Posterior cingulate gyrus (tissue), 11 donors: ENCODE measurements at regions not wholly inside any gene's neighbourhood (a gene's known extent, or its start where the extent isn't known, plus 50 kb on each side); places are given as distances from the start of the nearest gene placed in this dataset.
A peak's percentile ranks its signal among the peaks of the same experiment; 100 is the strongest.

Experiments
- DNase-seq, 10 donors: peaks; one replicate each; pipeline versions ENCODE4 v3.0.0 to v3.0.0-alpha.2; 2020 to 2021; ENCODE audit warnings: mixed read lengths in 3 of 10
- intact Hi-C: fragments of 100-400 bp; cut with DNase I; formaldehyde crosslinking; loops from one replicate; pipeline ENCODE4 v1.15.1; 2023

DNA sequence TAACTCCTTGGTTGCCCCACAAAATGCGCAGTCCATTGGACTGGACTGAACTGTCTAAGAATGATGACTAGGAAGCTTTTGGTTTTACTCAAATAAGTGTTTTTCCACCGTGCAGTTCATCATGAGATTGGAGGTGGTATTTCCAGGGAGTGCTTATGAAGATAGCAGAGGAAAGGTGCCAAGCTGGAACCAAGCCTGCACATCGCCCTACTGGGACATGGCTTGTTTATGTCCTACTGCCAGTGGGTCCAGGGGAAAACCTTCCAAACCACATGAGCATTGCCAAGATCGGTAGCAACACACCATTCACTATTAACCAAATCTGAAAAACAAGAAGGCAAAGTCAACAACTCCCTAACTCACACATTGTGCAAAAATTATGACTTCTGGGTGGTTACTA lies 54.7 kb upstream of the DSCAM start:
- DNase-seq, result peak in 1 of 10 donors; percentile 7
- intact Hi-C loops, result no loop called here

DNA sequence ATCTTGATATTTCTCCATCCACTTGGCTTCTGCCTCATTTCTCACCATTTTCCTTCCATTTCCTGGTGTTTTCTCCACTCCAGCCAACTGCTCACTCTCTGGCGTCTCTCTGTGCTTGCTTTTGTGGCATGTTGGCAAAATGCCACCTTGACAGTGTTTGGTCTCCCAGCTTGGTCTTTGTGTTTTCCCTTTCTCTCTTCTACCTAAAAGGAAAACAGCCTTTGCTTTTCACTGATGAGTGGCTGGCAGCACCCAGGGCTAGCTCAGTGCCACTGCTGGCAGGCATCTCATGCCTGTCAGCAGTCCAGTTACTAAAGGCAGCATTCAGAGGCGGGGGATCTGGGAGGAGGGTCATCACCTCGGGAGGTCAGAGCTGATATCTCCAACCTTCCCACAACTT lies 55.3 kb upstream of the DSCAM start:
- intact Hi-C loops, result no loop called here
- peak in 8 of 10 donors; percentile 15 to 77 (median 28) for DNase-seq

DNA sequence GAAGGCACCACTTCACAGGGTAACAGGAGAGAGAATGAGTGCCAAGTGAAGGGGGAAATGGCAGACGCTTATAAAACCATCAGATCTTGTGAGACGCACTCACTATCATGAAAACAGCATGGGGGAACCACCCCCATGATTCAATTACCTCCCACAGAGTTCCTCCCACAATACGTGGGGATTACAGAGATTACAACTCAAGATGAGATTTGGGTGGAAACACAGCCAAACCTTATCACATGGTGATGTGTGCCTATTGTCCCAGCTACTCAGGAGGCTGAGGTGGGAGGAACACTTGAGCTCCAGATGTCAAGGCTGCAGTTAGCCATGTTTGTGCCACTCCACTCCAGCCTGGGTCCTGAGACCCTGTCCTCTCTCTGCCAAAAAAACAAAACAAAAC lies 56.0 kb upstream of the DSCAM start:
- DNase-seq, result no peak
- intact Hi-C loops, result no loop called here

DNA sequence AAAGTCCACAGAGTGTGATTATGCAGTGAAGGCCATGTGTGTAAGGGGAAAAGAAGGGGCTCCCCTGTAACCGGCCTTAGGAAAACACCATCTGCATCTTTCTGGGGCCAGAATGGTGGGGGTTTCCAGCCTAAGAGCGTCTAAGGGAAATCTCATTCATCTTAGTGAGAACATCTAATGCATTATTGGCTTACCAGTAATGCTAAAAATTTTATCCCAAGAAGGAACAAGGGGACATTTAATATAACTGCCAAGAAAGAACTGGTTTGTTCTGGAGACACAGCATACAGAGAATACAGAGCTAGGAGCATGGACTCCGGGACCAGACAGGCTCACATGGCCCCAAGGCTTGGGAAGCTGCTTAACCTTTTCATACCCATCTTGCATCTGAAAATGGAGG lies 58.3 kb upstream of the DSCAM start:
- DNase-seq, result no peak
- intact Hi-C loops, result no loop called here

DNA sequence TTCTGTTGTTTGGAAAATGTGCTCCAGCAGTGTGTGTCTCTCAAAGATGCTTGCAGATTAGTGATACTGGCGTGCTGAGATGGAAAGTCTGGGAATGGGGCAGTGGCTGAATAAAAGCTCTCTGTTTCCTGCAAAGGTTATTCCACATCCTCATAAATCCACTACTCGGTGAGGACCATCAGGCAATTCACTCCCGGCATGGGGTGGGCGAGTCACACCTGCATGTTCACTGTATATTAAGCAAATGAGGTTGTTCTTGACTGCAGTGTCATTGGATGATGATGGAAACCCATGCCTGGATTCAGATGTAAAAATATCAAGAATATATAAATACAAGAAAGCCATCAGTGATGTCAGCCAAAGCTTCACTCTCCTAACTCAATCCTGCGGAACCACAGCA lies 65.4 kb upstream of the DSCAM start:
- DNase-seq, result no peak

DNA sequence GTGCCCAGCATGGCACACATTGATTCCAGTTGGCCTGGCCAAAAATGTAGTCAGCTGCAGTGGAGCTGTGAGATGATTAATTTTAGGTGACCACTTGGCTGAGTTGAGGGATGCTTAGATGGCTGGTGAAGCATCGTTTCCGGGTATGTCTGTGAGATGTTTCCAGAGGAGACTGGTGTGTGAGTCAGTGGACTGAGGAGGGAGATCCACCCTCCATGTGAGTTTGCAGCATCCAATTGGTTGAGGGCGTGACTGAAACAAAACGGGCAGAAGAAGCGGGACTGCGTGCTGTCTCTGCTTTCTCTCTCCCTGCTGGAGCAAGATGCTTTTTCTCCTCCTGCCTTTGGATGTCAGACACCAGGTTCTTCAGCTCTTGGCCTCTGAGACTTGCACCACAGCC lies 68.2 kb upstream of the DSCAM start:
- no peak for DNase-seq
- intact Hi-C loops, result no loop called here

More for the DNA sequence above, 65.4 kb upstream of the DSCAM start:
- intact Hi-C loops, result no loop called here

DNA sequence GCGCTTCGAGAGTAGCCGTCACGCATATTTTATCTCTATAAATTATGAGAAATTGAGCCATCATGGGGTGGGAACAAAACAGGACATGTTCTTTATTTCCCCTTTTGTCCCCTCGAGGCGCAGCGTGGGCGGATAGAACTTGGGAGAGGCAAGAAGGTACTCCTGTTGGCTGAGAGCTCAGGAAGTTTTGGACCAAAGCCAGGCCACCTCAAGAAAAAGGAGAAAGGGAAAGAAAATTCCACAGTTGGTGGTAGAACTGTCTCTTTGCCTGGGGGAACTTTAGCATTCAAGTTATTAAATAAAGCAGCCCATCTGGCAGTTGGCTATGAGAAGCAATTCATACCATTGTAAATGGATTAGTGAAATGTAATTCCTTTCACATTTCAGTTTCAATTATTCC lies 76.4 kb upstream of the DSCAM start:
- DNase-seq, result no peak
- intact Hi-C loops, result no loop called here

DNA sequence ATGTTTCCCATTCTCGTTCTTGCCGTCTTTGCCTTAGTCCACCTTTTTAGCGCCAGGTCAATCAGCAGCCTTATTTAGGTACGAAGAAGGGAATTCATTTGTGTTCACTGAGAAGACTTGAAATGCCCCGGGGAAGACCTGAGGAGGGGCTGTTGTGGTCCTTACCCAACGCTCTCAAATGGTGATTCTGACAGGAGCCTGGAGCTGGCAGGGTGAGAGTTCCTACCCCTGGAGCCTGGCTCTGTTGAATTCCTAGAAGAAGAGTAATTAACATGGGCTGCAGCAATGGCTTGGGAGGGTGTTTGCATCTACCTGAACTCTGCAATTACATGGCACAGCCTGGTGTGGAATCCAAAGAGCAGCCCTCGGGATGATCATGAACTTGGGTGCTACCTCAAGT lies 76.9 kb upstream of the DSCAM start:
- no peak for DNase-seq
- intact Hi-C loops, result no loop called here

DNA sequence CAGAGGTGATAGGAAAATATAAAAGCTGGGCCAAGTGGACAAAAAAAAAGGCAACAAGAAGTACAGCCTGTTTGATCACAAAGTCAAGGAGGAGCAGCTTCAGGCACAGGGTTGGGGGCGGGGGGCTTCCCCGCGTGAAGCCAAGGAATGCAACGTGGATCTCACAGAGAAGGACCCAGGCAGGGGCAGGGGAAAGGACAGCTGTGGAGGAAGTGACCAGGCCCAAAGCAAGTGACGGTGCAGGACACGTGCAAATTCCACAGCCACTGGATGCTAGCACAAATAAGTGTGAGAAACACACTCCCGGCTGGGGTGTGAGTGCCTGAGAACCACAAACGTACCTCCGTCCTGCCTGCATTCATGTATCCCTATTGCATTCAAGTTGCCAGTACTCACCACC lies 77.7 kb upstream of the DSCAM start:
- intact Hi-C loops, result no loop called here
- DNase-seq, result no peak

DNA sequence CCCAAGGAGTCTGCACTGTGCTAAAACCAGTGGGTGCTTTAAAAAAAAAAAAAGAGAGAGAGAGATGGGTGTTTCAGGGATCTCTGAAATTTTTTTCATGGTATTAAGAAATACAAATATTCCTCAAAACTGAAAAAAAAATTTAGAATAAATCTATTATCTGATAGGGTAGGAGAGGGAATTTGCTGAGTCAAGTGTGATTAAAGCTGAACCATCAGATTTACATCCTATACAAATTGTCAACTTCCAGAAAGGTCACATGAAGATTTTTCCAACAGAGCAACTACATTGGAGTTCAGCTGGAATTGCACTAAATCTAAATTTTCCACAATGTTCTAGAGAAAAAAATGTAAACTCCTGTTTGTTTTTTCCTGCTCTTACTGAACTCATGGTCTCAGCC lies 79.3 kb upstream of the DSCAM start:
- no peak for DNase-seq
- intact Hi-C loops, result no loop called here

DNA sequence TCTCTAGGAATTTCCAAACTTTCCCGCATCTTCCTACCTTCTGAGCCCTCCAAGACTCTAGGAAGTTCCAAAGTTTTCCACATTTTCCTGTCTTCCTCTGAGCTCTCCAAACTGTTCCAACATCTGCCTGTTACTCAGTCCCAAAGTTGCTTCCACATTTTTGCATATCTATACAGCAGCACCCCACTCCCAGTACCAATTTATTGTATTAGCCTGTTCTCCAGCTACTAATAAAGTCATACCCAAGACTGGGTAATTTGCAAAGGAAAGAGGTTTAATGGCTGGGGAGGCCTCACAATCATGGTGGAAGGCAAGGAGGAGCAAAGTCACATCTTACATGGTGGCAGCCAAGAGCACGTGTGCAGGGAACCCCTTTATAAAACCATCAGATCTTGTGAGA lies 82.9 kb upstream of the DSCAM start:
- no peak for DNase-seq
- intact Hi-C loops, result no loop called here

DNA sequence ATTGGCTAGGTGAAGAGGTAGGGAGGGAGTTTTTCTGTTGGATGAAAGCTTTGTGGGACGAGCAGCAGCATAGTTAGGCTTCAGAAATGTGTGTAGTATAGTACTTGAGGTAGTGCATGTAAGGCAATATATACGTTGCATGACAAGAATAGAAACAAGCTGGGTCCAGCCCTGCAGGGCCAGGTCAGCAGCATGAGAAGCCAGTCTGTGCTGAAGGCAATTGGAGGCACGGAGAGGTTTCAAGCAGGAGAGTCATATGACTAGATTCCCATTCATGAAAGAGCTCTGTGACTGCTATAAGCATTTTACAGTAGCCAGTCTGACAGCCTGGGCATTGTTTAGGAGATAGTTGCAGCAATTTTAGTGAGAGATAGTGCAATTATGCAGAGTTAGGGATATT lies 84.2 kb upstream of the DSCAM start:
- intact Hi-C loops, result no loop called here

DNA sequence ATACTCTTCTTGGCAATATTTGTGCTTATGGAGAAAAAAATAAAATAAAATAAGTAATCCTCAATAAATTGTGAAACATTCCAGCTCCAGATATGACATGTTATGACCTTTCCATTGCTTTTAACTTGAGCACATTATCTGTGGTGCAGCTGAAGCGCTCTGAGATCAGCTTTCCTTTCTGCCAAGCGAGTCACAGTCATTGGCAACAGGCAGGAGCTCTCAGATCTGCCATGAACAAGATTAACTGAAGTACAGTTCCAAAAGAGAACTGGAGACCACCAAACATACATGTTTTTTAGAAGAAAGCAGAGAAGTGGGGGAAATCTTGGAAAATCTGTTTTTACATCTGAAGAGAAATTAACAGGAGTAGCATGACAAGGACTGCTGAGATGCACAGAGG lies 89.2 kb upstream of the DSCAM start:
- intact Hi-C loops, result no loop called here
- no peak for DNase-seq

More for the DNA sequence above, 84.2 kb upstream of the DSCAM start:
- DNase-seq, result no peak

DNA sequence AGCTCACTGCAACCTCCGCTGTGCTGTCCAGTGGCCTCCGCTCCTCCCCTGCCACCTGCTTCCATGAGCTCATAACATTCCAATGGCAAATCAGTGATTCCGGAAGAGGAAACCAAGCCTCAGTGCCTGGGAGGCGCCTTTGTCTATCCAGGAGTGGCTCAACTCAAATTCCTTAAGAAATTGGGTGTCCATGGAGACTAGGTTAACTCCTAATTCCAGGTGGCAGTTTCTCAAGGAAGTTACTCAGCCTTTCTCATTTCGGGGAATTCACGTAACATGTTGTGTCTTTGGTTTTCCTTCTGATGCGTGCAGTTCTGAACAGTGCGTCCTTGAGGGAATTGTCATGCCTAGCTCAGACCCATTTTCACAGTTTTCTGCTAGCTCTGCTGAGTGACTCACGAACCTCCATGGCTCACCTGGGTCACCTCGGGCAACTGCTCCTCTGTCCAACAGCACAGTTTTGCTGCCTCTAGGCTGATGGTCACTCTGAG lies 89.9 kb upstream of the DSCAM start:
- no peak for DNase-seq
- intact Hi-C loops, result no loop called here

DNA sequence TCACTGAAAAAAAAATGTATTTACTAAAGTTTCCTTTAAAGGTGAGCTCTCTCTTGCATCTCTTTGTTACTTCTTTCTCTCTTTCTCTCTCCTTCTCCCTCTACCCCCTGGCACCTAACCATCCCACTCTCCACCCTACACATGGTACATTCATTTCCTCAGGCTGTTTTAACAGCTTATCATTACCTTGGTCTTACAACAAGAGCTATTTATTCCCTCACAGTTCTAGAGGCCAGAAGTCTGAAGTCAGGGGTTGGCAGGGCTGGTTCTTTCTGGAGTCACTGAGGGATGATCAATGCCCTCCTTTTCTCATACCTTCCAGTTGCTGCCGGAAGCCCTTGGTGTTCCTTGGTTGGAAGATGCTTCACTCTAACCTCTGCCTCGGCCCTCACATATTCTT lies 91.1 kb upstream of the DSCAM start:
- intact Hi-C loops, result no loop called here
- DNase-seq, result no peak

DNA sequence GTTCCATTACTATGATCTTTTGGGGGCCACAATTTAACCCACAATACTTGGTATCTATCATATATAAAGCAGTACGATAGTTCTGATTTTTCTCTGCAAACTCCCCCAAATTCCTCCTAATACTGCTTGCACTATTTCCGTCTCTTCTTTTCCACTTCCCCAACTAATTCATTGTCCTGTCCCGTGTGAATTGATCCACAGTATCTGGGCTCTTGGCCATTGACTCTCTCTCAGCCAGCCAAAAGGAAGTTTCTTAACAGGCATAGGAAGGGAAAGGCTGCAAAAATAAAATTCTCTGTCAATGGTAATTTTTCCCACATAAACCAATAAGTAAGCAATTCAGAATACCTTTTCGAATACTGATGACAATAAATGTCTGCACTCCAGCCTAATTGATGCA lies 91.7 kb upstream of the DSCAM start:
- intact Hi-C loops, result no loop called here
- no peak for DNase-seq

DNA sequence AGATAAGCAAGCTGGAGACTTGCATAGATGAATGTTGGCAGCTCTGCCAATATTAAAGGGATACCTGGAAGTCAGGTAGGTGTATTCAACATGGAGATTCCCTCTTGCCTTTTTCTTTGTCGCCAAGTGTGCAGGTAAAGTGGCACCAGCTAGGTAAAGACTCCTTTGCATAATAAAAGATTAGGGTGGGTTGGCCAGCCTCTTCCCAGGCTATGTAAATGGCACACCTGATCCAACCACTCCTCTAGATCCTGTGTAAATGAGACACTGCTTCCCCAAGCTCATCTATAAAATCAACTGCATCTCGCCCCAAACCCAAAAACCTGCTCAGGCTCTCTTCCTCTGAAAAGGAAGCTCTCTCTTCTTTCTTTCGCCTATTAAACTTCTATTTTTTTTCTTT lies 100.8 kb upstream of the DSCAM start:
- intact Hi-C loops, result no loop called here
- DNase-seq, result no peak

DNA sequence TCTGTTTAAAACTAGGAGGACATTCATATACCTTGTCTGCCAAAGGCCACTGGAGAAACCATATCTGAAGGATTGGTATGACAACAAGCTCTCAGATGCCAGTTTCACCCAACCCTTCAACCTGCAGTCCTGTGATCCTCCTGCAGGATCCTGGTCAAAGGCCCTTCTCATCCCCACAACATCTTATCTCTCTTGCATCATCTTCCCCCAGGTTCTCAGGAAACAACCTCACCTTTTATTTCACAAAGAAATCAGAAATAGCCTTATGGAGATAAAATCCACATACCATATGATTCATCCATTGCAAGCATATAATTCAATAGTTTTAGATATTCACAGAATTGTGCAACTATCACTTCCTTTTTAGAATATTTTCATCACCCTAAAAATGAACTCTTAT lies 104.0 kb upstream of the DSCAM start:
- DNase-seq, result no peak
- intact Hi-C loops, result no loop called here

DNA sequence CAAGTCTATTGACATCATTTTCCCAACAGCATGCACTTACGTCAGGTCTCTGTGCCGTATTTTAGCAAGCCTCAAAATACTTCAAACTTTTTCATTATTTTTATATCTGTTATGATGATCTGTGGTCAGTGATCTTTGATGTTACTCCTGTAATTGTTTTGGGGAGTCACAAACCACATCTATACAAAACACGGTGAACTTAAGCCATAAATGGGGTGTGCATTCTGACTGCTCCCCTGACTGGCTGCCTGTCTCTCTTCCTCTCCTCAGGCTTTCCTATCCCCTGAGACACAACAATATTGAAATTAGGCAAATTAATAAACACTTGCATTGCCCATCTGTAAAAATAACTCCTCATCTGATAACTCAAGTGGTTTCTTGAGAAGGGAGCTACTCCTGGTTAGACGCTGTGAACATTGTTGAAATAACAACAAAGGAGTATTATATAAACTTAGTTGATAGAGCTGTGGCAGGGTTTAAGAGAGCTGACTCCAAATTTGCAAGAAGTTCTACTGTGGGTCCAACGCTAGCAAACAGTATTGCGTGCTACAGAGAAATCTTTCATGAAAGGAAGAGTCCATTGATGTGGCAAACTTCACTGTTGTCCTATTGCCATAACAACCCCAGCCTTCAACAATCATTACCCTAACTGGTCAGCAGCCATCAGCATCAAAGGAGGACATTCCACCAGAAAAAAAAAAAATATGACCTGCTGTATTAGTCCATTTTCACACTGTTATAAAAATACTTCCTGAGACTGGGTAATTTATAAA lies 105.8 kb upstream of the DSCAM start:
- DNase-seq, result no peak
- intact Hi-C loops, result no loop called here

DNA sequence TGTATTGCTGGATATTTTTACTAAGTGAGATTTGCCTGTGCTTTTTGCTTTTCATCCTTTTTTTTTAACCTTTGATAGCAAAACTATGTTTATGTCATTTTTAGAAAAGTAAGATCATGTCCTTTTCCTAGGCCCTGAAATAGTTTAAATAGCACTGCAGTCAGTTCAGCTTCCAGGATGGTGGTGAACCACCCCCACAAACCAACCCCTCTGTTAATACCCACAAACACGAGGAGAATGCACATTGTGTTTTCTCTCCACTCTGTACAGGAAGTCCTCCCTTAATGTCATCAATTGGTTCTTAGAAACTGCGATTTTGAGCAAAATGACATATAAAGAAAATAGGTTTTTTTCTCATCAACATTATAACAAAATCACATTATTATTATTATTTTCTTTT lies 117.7 kb upstream of the DSCAM start:
- intact Hi-C loops, result no loop called here
- DNase-seq, result no peak

DNA sequence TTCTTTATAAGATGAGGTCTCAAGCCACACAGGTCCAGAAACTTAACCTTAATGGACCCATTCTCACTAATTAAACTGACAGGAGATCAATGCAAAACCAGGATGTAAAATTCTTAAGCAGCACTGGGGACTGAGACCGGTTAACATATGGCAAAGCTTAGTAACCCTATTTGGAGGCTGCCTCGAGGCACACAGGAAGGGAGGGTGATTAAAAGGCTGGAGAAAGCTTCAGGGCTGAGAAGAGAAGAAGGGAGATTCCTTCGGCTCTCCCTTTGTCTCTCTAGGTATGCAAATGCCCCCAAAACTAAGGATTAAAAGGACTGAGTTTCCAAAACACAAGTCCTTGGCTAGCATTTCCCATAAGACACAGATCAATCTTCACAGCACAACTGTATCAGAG lies 120.8 kb upstream of the DSCAM start:
- intact Hi-C loops, result no loop called here
- no peak for DNase-seq

DNA sequence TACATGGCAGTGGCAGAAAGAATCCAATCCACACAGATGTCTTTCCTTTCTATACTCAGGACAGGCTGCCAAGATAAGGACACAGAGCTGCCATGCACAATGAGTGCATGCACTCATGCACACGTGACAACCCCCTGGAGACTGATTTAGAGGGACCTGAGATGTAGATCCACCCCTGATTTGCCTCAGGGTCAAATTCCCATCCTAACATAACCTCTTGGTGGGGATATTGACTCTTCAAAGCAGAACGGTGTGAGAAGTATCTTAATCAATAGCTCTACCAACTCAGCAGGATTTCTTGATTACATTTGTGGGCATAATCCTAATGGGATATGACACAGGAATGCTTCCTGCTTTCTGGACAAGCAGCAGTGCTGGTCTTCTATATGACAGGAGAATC lies 125.2 kb upstream of the DSCAM start:
- intact Hi-C loops, result loop anchor here (10.0 kb wide), 1 partner anchor 1157 kb away; no protein-coding TSS in a partner anchor
- no peak for DNase-seq
